ENCODE measurements at regions not wholly inside any gene's neighbourhood (a gene's known extent, or its start where the extent isn't known, plus 50 kb on each side); places are given as distances from the start of the nearest gene placed in this dataset.

DNA sequence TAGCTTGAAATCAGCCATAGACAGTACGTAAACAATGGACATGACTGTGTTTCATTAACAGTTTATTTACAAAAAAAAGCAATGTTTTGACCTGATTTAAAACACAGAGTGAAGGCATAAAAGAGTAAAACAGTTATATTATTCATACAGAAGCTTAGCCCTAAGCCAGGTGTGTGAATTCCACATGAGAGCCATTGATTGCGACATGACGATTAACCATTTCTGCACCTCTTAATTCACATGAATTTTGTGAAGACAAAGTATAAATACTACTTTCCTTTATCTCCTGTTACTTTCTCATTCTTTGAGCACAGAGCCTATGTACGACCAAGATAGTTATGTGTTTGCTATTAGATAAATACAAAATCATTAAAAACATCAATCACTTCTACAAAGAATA is 55.0 kb upstream of the MAGEB18 start:
- Mint-ChIP-seq H3K9me3 (ENCODE audit: unreplicated experiment) (no peaks in the 10 kb centered on the region), H3K27ac (ENCODE audit: unreplicated experiment) (no peak overlapping the region), H3K36me3 (ENCODE audit: unreplicated experiment) (no peaks in the 10 kb centered on the region), H3K27me3 (ENCODE audit: unreplicated experiment) (no peaks in the 10 kb centered on the region), H3K4me1 (ENCODE audit: low read depth, unreplicated experiment) (no peaks in the 10 kb centered on the region), H3K4me3 (ENCODE audit: unreplicated experiment) (no peak overlapping the region)
- no peak for DNase-seq
- TF ChIP-seq, protein P1, sequence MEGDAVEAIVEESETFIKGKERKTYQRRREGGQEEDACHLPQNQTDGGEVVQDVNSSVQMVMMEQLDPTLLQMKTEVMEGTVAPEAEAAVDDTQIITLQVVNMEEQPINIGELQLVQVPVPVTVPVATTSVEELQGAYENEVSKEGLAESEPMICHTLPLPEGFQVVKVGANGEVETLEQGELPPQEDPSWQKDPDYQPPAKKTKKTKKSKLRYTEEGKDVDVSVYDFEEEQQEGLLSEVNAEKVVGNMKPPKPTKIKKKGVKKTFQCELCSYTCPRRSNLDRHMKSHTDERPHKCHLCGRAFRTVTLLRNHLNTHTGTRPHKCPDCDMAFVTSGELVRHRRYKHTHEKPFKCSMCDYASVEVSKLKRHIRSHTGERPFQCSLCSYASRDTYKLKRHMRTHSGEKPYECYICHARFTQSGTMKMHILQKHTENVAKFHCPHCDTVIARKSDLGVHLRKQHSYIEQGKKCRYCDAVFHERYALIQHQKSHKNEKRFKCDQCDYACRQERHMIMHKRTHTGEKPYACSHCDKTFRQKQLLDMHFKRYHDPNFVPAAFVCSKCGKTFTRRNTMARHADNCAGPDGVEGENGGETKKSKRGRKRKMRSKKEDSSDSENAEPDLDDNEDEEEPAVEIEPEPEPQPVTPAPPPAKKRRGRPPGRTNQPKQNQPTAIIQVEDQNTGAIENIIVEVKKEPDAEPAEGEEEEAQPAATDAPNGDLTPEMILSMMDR (IDR thresholded peaks at IDR 0.05; ENCODE audit: partially characterized antibody, unreplicated experiment): no peak
